GM12891 (cell line): ENCODE measurements at regions not wholly inside any gene's neighbourhood (a gene's known extent, or its start where the extent isn't known, plus 50 kb on each side); places are given as distances from the start of the nearest gene placed in this dataset.

Experiments used
- PAX5 ChIP-seq: IDR thresholded peaks from 2 replicates; pipeline ENCODE4 v1.6.1; 2011; ENCODE audit warnings: low read length, moderate library complexity, mild to moderate bottlenecking; ENCODE audit not compliant: insufficient read depth, severe bottlenecking
- POLR2A ChIP-seq: IDR thresholded peaks from 2 replicates; pipeline ENCODE4 v1.6.1; 2011; ENCODE audit warnings: low read depth, low read length, control low read depth
- POLR2AphosphoS5 ChIP-seq: IDR thresholded peaks from 2 replicates; pipeline ENCODE4 v1.6.1; 2011; ENCODE audit warnings: low read depth, low read length, control low read depth
- SPI1 ChIP-seq: IDR thresholded peaks from 2 replicates; pipeline ENCODE4 v1.6.1; 2011; ENCODE audit warnings: low read depth, low read length, control low read depth
- TAF1 ChIP-seq: IDR thresholded peaks from 2 replicates; pipeline ENCODE4 v1.6.1; 2011; ENCODE audit warnings: low read depth, low read length, control low read depth

DNA sequence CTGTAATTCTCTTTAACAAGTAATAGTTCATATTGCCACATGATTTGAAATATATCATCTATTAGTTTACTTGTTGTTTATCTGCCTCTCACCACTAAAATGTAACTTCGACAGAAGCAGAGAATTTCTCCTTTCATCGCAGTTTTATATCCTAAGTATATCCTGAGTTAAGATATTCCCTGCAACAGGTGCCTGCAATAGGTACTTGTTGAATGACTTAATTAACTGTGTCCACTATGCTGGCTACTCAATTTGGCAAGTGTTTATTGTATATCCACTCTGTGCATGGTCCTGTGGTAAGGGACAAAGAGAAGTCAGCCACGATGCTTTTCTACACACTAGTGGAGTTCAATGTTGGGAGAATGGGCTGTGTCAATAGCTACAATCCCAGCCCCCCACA, 108.5 kb downstream of the PSAT1 start:
- no peak for TF ChIP-seq POLR2A
- TF ChIP-seq POLR2AphosphoS5, result no peak
- TF ChIP-seq SPI1, result no peak
- no peak for TF ChIP-seq TAF1
- no peak for TF ChIP-seq PAX5
